ENCODE measurements at regions not wholly inside any gene's neighbourhood (a gene's known extent, or its start where the extent isn't known, plus 50 kb on each side); places are given as distances from the start of the nearest gene placed in this dataset.

DNA sequence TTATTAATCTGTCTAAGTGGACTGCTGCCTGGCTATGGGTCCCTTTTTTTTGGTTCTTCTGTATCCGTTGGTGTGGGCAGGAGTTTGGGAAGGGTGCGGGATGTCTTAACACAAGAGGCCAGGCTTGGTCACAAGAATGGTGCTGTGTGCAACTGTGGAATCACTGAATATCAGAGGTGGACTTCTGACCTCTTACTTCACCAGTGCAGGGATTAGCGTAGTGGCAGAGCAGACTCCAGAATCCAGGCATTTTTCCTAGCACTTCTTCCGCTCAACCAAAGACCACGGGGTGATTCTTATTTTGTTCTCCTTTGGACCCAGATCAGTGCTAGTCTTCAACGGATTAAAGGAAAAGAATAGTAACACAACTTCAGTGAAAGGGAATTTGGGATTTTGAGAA is 254.3 kb upstream of the TNP1 start:
- no peaks in the 10 kb centered on the region for H4K20me1 ChIP-seq (ENCODE audit: control insufficient read depth, insufficient read depth)
- DNase-seq (ENCODE audit: low read depth, low spot score) (no peak), FAIRE-seq (no peak), ATAC-seq (no peak)
- RAD21 ChIA-PET (ENCODE audit: unreplicated experiment), result no interaction called here
- H3K9me3 ChIP-seq (replicated peaks; ENCODE audit: control insufficient read depth, insufficient read depth, low read length), result no peaks in the 10 kb centered on the region; the same call in 2 of the 3 replicates
- no peaks in the 10 kb centered on the region for H3K79me2 ChIP-seq (ENCODE audit: control insufficient read depth, insufficient read depth, low read length)
- 22% methylated on average over 6 of the region's 6 CpGs for WGBS (ENCODE audit: insufficient coverage, insufficient replicate concordance, low lambda C conversion rate, missing lambda C conversion rate)
- TF ChIP-seq, protein P1, sequence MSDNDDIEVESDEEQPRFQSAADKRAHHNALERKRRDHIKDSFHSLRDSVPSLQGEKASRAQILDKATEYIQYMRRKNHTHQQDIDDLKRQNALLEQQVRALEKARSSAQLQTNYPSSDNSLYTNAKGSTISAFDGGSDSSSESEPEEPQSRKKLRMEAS (IDR thresholded peaks at IDR 0.05; ENCODE audit: low read depth, low read length), result no peak
- TF ChIP-seq RFX5 (IDR thresholded peaks at IDR 0.05; ENCODE audit: low read depth, low read length), result no peak
- POLR2A ChIA-PET, result no interaction called here
- H3K27ac ChIP-seq (ENCODE audit: control insufficient read depth, insufficient read depth), result no peak overlapping the region
- CTCF ChIA-PET, result no interaction called here
- no peak overlapping the region for H3K4me2 ChIP-seq (ENCODE audit: control insufficient read depth, insufficient read depth)
- intact Hi-C loops (cut with micrococcal nuclease; ENCODE audit: unreplicated experiment) (no loop called here), in situ Hi-C loops (cut with MboI) (no loop called here)
- no TSS peak for BruUV-seq (replicated peaks)
- H3K4me1 ChIP-seq (ENCODE audit: control insufficient read depth, insufficient read depth, low read length), result no peaks in the 10 kb centered on the region
- no peak overlapping the region for H2AFZ ChIP-seq (ENCODE audit: control insufficient read depth, low read depth, low read length)
- SMC1A ChIA-PET (ENCODE audit: uncharacterized antibody, unreplicated experiment), result no interaction called here
- H3K36me3 ChIP-seq (ENCODE audit: control insufficient read depth in 2 of 2, insufficient read depth in 2 of 2, low read length in 1 of 2), result no peaks in the 10 kb centered on the region
- H3K9ac ChIP-seq (ENCODE audit: control insufficient read depth, insufficient read depth, low read length), result no peak overlapping the region
- H3K4me3 ChIP-seq, result no peak overlapping the region
- no peaks in the 10 kb centered on the region for H3K27me3 ChIP-seq (replicated peaks in 1 of 2; ENCODE audit: control insufficient read depth in 2 of 2, insufficient read depth in 2 of 2, low read length in 1 of 2)

DNA sequence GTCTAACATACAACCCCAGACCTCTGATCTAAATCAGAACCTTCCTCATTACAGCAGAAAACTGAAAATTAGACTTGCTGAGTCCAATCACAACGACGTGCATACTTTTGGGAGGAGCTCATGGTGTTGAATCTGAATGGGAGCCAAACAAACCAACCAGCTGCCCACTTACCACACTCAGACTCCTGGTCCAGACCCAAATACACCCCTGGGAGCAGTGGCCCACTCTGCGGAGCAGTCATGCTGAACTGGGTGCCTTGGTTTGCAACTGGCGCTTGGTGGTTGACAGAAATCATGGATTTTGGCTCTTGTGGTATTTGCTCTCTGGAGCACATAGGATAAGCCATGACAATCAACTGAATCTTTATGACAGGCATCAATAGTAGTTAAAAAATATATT is 253.6 kb upstream of the TNP1 start:
- ChIA-PET SMC1A (ENCODE audit: uncharacterized antibody, unreplicated experiment) (no interaction called here), CTCF (no interaction called here), POLR2A (no interaction called here), RAD21 (ENCODE audit: unreplicated experiment) (no interaction called here)
- no peak overlapping the region for H3K4me3 ChIP-seq
- no peaks in the 10 kb centered on the region; the same call in 2 of the 3 replicates for H3K9me3 ChIP-seq (replicated peaks; ENCODE audit: control insufficient read depth, insufficient read depth, low read length)
- H2AFZ ChIP-seq (ENCODE audit: control insufficient read depth, low read depth, low read length), result no peak overlapping the region
- 56% methylated on average over 4 of the region's 4 CpGs for WGBS (ENCODE audit: insufficient coverage, insufficient replicate concordance, low lambda C conversion rate, missing lambda C conversion rate)
- no peak overlapping the region for H3K4me2 ChIP-seq (ENCODE audit: control insufficient read depth, insufficient read depth)
- DNase-seq (ENCODE audit: low read depth, low spot score), result no peak
- intact Hi-C loops (cut with micrococcal nuclease; ENCODE audit: unreplicated experiment), result no loop called here
- no TSS peak for BruUV-seq (replicated peaks)
- H3K36me3 ChIP-seq (ENCODE audit: control insufficient read depth in 2 of 2, insufficient read depth in 2 of 2, low read length in 1 of 2), result no peaks in the 10 kb centered on the region
- H3K27ac ChIP-seq (ENCODE audit: control insufficient read depth, insufficient read depth), result no peak overlapping the region
- no peaks in the 10 kb centered on the region for H4K20me1 ChIP-seq (ENCODE audit: control insufficient read depth, insufficient read depth)
- FAIRE-seq, result no peak
- in situ Hi-C loops (cut with MboI), result no loop called here
- no peak overlapping the region for H3K9ac ChIP-seq (ENCODE audit: control insufficient read depth, insufficient read depth, low read length)
- H3K79me2 ChIP-seq (ENCODE audit: control insufficient read depth, insufficient read depth, low read length), result no peaks in the 10 kb centered on the region
- ATAC-seq, result no peak
- H3K27me3 ChIP-seq (replicated peaks in 1 of 2; ENCODE audit: control insufficient read depth in 2 of 2, insufficient read depth in 2 of 2, low read length in 1 of 2), result no peaks in the 10 kb centered on the region
- H3K4me1 ChIP-seq (ENCODE audit: control insufficient read depth, insufficient read depth, low read length), result no peaks in the 10 kb centered on the region
- TF ChIP-seq ZNF207 (IDR thresholded peaks at IDR 0.05; ENCODE audit: borderline replicate concordance) (no peak), ASH2L (IDR thresholded peaks at IDR 0.05; ENCODE audit: borderline replicate concordance, low read depth) (no peak), NFYA (IDR thresholded peaks at IDR 0.05; ENCODE audit: borderline replicate concordance, low read depth, low read length) (no peak), MYC (IDR thresholded peaks at IDR 0.05; ENCODE audit: insufficient read depth, insufficient read length, insufficient replicate concordance, low read length, severe bottlenecking) (no peak), NFXL1 (IDR thresholded peaks at IDR 0.05; ENCODE audit: borderline replicate concordance) (no peak), BACH1 (IDR thresholded peaks at IDR 0.05; ENCODE audit: borderline replicate concordance) (no peak), ETV6 (conservative IDR thresholded peaks at IDR 0.05 in 1 of 2, IDR thresholded peaks at IDR 0.05 in 1 of 2; ENCODE audit: borderline replicate concordance in 1 of 2, low read depth in 1 of 2) (no peak), KLF5 (IDR thresholded peaks at IDR 0.05; ENCODE audit: partially characterized antibody) (no peak), ZNF24 (IDR thresholded peaks at IDR 0.05) (no peak)
- TF ChIP-seq, protein P2, sequence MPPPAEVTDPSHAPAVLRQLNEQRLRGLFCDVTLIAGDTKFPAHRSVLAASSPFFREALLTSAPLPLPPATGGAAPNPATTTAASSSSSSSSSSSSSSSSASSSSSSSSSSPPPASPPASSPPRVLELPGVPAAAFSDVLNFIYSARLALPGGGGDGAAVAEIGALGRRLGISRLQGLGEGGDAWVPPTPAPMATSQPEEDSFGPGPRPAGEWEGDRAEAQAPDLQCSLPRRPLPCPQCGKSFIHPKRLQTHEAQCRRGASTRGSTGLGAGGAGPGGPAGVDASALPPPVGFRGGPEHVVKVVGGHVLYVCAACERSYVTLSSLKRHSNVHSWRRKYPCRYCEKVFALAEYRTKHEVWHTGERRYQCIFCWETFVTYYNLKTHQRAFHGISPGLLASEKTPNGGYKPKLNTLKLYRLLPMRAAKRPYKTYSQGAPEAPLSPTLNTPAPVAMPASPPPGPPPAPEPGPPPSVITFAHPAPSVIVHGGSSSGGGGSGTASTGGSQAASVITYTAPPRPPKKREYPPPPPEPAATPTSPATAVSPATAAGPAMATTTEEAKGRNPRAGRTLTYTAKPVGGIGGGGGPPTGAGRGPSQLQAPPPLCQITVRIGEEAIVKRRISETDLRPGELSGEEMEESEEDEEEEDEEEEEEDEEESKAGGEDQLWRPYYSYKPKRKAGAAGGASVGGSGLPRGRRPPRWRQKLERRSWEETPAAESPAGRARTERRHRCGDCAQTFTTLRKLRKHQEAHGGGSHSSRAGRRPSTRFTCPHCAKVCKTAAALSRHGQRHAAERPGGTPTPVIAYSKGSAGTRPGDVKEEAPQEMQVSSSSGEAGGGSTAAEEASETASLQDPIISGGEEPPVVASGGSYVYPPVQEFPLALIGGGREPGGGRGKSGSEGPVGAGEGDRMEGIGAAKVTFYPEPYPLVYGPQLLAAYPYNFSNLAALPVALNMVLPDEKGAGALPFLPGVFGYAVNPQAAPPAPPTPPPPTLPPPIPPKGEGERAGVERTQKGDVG (CRISPR knock-in tag; IDR thresholded peaks at IDR 0.05), result no peak

Data from GM12878 (cell line).